ENCODE measurements at regions not wholly inside any gene's neighbourhood (a gene's known extent, or its start where the extent isn't known, plus 50 kb on each side); places are given as distances from the start of the nearest gene placed in this dataset.

DNA sequence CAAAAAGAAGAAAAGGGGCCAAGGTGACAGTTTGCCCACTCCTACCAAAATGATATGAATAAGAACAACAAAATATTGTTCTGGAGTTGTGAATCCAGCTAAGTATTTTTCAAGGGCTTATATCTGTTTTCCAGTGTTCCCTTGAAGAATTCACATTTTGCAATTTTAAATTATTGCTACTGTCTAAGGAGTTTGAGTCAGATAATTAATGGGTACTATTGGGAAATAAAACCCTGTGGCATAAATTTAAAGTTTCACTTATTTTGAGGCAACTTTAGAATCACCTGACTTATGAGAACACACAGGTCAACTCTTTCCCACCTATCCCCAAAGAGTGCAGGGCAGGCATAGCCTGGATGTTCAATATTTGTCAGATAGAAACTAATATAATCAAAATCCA lies 188.0 kb upstream of the GHR start:
- peaks cover 3% of the 10 kb centered on the region for H3K27me3 Mint-ChIP-seq (ENCODE audit: low read depth)
- TF ChIP-seq, protein P1, sequence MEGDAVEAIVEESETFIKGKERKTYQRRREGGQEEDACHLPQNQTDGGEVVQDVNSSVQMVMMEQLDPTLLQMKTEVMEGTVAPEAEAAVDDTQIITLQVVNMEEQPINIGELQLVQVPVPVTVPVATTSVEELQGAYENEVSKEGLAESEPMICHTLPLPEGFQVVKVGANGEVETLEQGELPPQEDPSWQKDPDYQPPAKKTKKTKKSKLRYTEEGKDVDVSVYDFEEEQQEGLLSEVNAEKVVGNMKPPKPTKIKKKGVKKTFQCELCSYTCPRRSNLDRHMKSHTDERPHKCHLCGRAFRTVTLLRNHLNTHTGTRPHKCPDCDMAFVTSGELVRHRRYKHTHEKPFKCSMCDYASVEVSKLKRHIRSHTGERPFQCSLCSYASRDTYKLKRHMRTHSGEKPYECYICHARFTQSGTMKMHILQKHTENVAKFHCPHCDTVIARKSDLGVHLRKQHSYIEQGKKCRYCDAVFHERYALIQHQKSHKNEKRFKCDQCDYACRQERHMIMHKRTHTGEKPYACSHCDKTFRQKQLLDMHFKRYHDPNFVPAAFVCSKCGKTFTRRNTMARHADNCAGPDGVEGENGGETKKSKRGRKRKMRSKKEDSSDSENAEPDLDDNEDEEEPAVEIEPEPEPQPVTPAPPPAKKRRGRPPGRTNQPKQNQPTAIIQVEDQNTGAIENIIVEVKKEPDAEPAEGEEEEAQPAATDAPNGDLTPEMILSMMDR (IDR thresholded peaks at IDR 0.05), result no peak
- no peaks in the 10 kb centered on the region for H3K4me1 Mint-ChIP-seq (ENCODE audit: low read depth)
- no peak for DNase-seq (ENCODE audit: low spot score)
- H3K27ac Mint-ChIP-seq (ENCODE audit: unreplicated experiment), result no peak overlapping the region
- H3K9me3 Mint-ChIP-seq (ENCODE audit: low read depth), result peaks cover 5% of the 10 kb centered on the region
- H3K36me3 Mint-ChIP-seq (ENCODE audit: low read depth), result no peaks in the 10 kb centered on the region
- H3K4me3 Mint-ChIP-seq (ENCODE audit: unreplicated experiment), result no peak overlapping the region

GRCh38 chr5:42235837-42236236 lies 187.4 kb upstream of the GHR start:
- H3K27ac Mint-ChIP-seq (ENCODE audit: unreplicated experiment), result no peak overlapping the region
- DNase-seq (ENCODE audit: low spot score), result no peak
- no peak overlapping the region for H3K4me3 Mint-ChIP-seq (ENCODE audit: unreplicated experiment)
- TF ChIP-seq, protein P1 (IDR thresholded peaks at IDR 0.05), result no peak
- H3K4me1 Mint-ChIP-seq (ENCODE audit: low read depth), result no peaks in the 10 kb centered on the region
- H3K9me3 Mint-ChIP-seq (ENCODE audit: low read depth), result peaks cover 5% of the 10 kb centered on the region
- H3K27me3 Mint-ChIP-seq (ENCODE audit: low read depth), result peaks cover 3% of the 10 kb centered on the region
- H3K36me3 Mint-ChIP-seq (ENCODE audit: low read depth), result no peaks in the 10 kb centered on the region

- Mint-ChIP-seq H3K27ac (ENCODE audit: unreplicated experiment) (no peak overlapping the region), H3K4me3 (ENCODE audit: unreplicated experiment) (no peak overlapping the region), H3K9me3 (ENCODE audit: low read depth) (no peaks in the 10 kb centered on the region), H3K4me1 (ENCODE audit: low read depth) (no peaks in the 10 kb centered on the region), H3K36me3 (ENCODE audit: low read depth) (no peaks in the 10 kb centered on the region), H3K27me3 (ENCODE audit: low read depth) (peaks cover 7% of the 10 kb centered on the region)
- no peak for DNase-seq (ENCODE audit: low spot score)
- TF ChIP-seq, protein P1 (IDR thresholded peaks at IDR 0.05), result no peak
Measured at GRCh38 chr5:42241636-42242035, 181.6 kb upstream of the GHR start.

DNA sequence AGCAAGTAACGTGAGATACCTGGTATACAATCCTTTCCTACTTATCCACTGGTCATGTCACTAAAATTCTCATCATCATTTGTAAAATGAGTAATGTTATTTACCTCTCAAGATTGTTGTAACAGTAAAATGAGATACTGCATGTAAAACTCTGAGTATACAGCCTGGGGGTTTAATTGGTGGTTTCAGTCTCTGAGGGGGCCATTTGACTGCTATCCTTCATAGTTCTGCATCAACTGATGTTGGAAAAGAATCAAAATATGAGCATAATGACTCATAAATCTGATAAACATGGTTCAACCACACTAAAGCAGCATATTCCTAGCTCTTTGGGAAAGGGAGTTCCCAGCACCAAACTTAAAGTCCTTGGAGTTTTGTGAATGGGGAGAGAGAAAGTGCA lies 181.0 kb upstream of the GHR start:
- TF ChIP-seq, protein P1 (IDR thresholded peaks at IDR 0.05), result no peak
- H3K9me3 Mint-ChIP-seq (ENCODE audit: low read depth), result no peaks in the 10 kb centered on the region
- no peaks in the 10 kb centered on the region for H3K4me1 Mint-ChIP-seq (ENCODE audit: low read depth)

DNA sequence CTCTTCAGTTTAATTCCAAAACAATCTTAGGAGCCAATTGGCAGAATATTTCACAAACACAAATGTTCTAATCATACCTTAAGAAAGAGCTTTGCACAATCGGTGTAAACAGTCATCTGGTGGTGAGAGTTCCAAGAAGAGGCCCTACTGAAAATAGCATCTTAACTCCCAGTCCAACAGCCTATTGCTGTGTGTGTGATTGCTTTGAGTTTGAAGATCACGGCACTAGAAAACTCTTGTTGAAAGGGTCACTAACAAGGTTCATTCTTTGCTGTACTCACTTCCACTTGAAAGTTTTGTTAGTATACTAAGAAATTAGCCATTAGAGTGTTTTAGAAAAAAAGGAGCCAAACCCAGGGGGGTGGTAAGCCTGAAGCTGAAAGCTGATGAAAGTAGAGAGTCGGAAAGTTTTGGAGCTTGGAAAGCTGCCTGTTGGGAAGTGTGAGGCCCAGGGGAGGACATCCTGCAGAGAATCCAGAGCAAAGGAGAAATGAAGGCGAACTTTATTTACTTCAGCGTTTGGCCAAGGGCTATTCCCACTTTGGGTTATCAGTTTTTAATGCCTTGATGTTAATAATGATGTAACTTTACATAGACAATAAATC lies 180.3 kb upstream of the GHR start:
- TF ChIP-seq, protein P1 (IDR thresholded peaks at IDR 0.05), result no peak

More for the DNA sequence above, 181.0 kb upstream of the GHR start:
- Mint-ChIP-seq H3K4me3 (ENCODE audit: unreplicated experiment) (no peak overlapping the region), H3K36me3 (ENCODE audit: low read depth) (no peaks in the 10 kb centered on the region), H3K27ac (ENCODE audit: unreplicated experiment) (no peak overlapping the region), H3K27me3 (ENCODE audit: low read depth) (peaks cover 4% of the 10 kb centered on the region)
- DNase-seq (ENCODE audit: low spot score), result no peak

More for the DNA sequence above, 180.3 kb upstream of the GHR start:
- Mint-ChIP-seq H3K27me3 (ENCODE audit: low read depth) (peaks cover 4% of the 10 kb centered on the region), H3K27ac (ENCODE audit: unreplicated experiment) (no peak overlapping the region), H3K4me1 (ENCODE audit: low read depth) (no peaks in the 10 kb centered on the region), H3K36me3 (ENCODE audit: low read depth) (no peaks in the 10 kb centered on the region), H3K4me3 (ENCODE audit: unreplicated experiment) (no peak overlapping the region), H3K9me3 (ENCODE audit: low read depth) (no peaks in the 10 kb centered on the region)
- no peak for DNase-seq (ENCODE audit: low spot score)

All from chondrocyte (in vitro differentiated cells).